Pancreas (tissue), 10 donors: ENCODE measurements at regions not wholly inside any gene's neighbourhood (a gene's known extent, or its start where the extent isn't known, plus 50 kb on each side); places are given as distances from the start of the nearest gene placed in this dataset.
A peak's percentile ranks its signal among the peaks of the same experiment; 100 is the strongest.
"Not testable (repeated sequence)": the region's sequence is repeated elsewhere in the genome, so short reads cannot be mapped to it uniquely, and the experiment has no call there.

Experiments used
- ATAC-seq, 4 donors: fragments of 200-7000 bp; cut with Tn5 transposase; one replicate each; pipeline versions ENCODE4 v1.8.0 to v1.9.1; 2020; ENCODE audit warnings: mild to moderate bottlenecking in 4 of 4, moderate library complexity in 4 of 4
- DNase-seq, 6 donors: peaks; one replicate each; pipeline ENCODE4 v3.0.0-alpha.2; 2020
- FAIRE-seq: peaks from 2 replicates; lab custom pipeline; 2012; peaks lifted over from hg19 to GRCh38; lab: Jason Lieb, UNC
- H3K27ac ChIP-seq, 4 donors: fragments of 200-600 bp; sonication (generic); 1 replicate in 3 of 4; 2 replicates in 1 of 4; pipeline versions ENCODE4 v1.5.0 to v1.8.0; 2020
- H3K27me3 ChIP-seq, 4 donors: fragments of 200-600 bp; one replicate each; pipeline ENCODE4 v1.8.0; 2021
- H3K36me3 ChIP-seq, 3 donors: fragments of 200-600 bp; sonication (generic) in 1 of 3; one replicate each; pipeline versions ENCODE4 v1.5.0 to v1.8.0; 2020 to 2021
- H3K4me1 ChIP-seq, 3 donors: fragments of 200-600 bp; one replicate each; pipeline ENCODE4 v1.8.0; 2021
- H3K4me3 ChIP-seq, 4 donors: fragments of 200-600 bp; sonication (generic) in 2 of 4; one replicate each; pipeline versions ENCODE4 v1.5.0 to v1.8.0; 2020 to 2021
- H3K9me3 ChIP-seq, 4 donors: fragments of 200-600 bp; one replicate each; pipeline ENCODE4 v1.8.0; 2021
- WGBS, 2 donors: extraction: QIAGEN DNeasy Blood & Tissue Kit; methylation state at CpG; one replicate each; pipeline ENCODE4 v1.1.7; 2013; 5-methylcytosine and 5-hydroxymethylcytosine counted together
- intact Hi-C, 3 donors: fragments of 100-400 bp; cut with DNase I; formaldehyde crosslinking; loops; one replicate each; pipeline versions ENCODE4 v1.11.1 to v1.14.2; 2022
- TF ChIP-seq, protein P1 (sequence below), 4 donors: fragments of 200-600 bp; sonication (generic) in 3 of 4; IDR thresholded peaks; one replicate each; pipeline versions ENCODE4 v1.5.0 to v1.8.0; 2021; ENCODE audit warnings: antibody characterized with exemption in 4 of 4
- donor health status: healthy with polysubstance abuse.
- donor health status: DM: no; HTN: no; CAD: no; lungs with moderate emphysema.
- donor health status: DM: no; HTN: no; CAD: no.
- donor health status: control.
- donor health status: control.
- donor health status: Bipolar disorder and iron deficiency.
- donor health status: DM: yes; HTN: yes; CAD: no.
- donor health status: DM: no; HTN: no; CAD: no.
- donor health status: DM: no; HTN: no; CAD: no.
- donor health status: DM: yes; HTN: yes; CAD: no.

DNA sequence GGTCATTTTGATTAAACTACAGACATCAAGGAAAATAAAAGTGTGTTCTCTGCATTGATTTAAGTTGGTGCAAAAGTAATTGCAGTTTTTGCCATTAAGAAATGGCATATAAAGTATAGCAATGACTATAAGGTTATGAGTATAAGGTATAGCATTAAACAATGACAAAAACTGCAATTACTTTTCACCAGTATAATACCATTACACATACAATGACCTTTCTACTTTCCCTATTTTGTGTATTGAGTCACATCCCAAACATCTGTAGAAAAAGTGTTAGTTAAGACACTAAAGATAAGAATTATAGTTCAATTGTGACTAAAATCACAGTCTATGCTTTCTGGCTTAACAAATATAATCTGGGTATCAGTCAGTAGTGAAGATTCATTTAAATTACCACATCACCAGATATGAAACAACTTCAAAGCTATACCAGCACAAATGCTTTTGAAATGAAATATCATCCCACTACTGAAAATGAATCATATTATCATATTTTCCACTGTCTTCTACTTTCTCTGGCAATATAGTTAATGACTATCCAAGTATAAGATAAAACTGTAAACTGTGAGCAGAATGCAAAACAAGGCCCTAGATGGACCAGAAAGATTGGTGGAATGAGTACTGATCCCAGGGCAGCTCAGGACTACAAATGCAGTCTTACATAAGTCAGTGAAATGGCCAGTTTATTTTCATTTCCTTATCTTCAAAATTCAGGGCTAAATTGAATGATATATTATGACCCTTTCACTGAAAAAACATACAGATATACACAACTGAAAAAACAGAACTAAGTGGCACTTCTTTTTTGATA, 241.1 kb downstream of the ANTXR2 start:
- ATAC-seq (no peak), FAIRE-seq (no peak), DNase-seq (no peak)
- Histone ChIP-seq H3K4me1 (no peaks in the 10 kb centered on the region), H3K36me3 (no peaks in the 10 kb centered on the region), H3K4me3 (no peak overlapping the region), H3K9me3 (no peaks in the 10 kb centered on the region), H3K27ac (no peak overlapping the region), H3K27me3 (no peaks in the 10 kb centered on the region)
- TF ChIP-seq, protein P1, sequence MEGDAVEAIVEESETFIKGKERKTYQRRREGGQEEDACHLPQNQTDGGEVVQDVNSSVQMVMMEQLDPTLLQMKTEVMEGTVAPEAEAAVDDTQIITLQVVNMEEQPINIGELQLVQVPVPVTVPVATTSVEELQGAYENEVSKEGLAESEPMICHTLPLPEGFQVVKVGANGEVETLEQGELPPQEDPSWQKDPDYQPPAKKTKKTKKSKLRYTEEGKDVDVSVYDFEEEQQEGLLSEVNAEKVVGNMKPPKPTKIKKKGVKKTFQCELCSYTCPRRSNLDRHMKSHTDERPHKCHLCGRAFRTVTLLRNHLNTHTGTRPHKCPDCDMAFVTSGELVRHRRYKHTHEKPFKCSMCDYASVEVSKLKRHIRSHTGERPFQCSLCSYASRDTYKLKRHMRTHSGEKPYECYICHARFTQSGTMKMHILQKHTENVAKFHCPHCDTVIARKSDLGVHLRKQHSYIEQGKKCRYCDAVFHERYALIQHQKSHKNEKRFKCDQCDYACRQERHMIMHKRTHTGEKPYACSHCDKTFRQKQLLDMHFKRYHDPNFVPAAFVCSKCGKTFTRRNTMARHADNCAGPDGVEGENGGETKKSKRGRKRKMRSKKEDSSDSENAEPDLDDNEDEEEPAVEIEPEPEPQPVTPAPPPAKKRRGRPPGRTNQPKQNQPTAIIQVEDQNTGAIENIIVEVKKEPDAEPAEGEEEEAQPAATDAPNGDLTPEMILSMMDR (IDR thresholded peaks at IDR 0.05), result no peak
- intact Hi-C loops, result no loop called here

DNA sequence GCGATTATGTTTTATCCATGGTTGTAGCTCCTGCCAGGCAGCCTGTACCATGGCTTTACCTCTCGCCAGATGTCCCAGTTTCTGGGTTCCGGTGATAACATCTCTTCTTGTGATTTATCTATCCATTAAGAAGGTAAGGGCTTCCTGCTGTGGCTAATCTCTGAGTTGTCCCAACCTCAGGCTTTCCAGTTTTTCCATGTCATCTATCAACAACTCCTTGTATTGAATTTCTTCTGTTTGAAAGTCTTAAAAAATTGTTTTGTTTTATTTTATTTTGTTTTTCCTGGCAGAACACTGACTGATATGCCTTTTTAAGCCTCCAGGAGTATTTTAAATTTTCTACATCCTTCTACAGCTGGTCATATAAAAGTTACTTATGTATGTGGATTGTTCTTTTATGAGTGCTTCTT, 241.9 kb downstream of the ANTXR2 start:
- TF ChIP-seq, protein P1 (IDR thresholded peaks at IDR 0.05), result no peak
- ATAC-seq (no peak), FAIRE-seq (no peak), DNase-seq (no peak)
- Histone ChIP-seq H3K4me3 (no peak overlapping the region), H3K27ac (no peak overlapping the region), H3K27me3 (no peaks in the 10 kb centered on the region), H3K9me3 (no peaks in the 10 kb centered on the region), H3K4me1 (no peaks in the 10 kb centered on the region), H3K36me3 (no peaks in the 10 kb centered on the region)
- 48 to 49% methylated on average over 3 of the region's 3 CpGs for WGBS, 2 donors
- intact Hi-C loops, result no loop called here

DNA sequence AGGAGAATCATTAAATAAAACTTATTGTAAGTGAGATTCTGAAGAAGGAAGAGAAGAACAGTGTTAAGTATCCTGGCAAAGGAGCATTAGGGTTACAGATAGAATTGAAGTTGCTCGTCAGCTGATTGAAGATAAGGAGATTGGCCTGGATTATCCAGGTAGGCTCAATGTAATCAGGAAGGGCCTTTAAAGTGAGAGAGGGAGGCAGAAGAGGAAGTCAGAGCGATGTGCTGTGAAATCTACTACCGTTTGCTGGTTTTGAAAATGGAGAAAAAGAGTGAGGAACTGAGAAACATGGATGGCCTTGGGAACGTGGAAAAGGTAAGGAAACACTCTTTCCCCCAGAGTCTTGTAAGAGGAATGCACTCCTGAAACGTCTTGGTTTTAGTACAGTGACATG, 245.7 kb downstream of the ANTXR2 start:
- 40 to 51% methylated on average over 5 of the region's 5 CpGs for WGBS, 2 donors

DNA sequence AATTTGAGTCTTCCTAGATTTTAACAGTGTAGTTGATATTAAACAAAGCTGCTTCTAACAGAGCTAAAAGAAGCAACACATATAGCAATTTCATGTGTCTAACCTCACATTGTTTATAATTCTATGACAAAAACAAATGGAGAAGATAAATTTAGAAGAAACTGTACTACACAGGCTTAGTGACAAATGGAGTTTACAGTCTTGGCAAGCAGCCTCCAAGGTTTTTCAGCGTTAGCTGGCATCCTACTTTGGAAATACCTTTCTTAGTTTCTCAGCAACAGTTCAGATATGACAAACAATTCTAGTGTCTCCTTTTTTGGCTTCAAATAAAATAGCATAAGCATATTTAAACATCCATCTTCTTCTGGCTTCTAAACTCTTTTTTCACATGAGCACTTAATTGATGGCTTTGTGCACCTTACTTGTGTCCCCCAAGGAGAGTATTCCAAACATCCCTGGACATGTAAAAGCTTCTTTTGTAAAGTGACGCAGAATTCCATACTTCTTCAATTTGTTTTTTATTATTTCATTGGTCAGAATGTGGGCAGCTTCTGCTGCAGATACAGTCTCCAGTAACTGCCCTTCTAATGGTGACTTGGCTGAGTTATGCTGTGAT, 249.8 kb downstream of the ANTXR2 start:
- FAIRE-seq, result peak; percentile 91
- no peak overlapping the region for H3K4me3 ChIP-seq
- no peak for DNase-seq
- no peak overlapping the region for H3K27ac ChIP-seq
- WGBS, 2 donors, result 39 to 43% methylated on average over 2 of the region's 2 CpGs
- TF ChIP-seq, protein P1 (IDR thresholded peaks at IDR 0.05), result no peak
- H3K4me1 ChIP-seq, result no peaks in the 10 kb centered on the region
- H3K27me3 ChIP-seq, result no peaks in the 10 kb centered on the region
- H3K36me3 ChIP-seq, result no peaks in the 10 kb centered on the region
- no peak for ATAC-seq
- intact Hi-C loops, result no loop called here
- no peaks in the 10 kb centered on the region for H3K9me3 ChIP-seq

More for the DNA sequence above, 245.7 kb downstream of the ANTXR2 start:
- H3K4me3 ChIP-seq, result no peak overlapping the region
- no peaks in the 10 kb centered on the region for H3K9me3 ChIP-seq
- no peak for FAIRE-seq
- no peaks in the 10 kb centered on the region for H3K27me3 ChIP-seq
- TF ChIP-seq, protein P1 (IDR thresholded peaks at IDR 0.05), result no peak
- intact Hi-C loops, result no loop called here
- H3K36me3 ChIP-seq, result no peaks in the 10 kb centered on the region
- no peak for ATAC-seq
- no peak for DNase-seq
- no peaks in the 10 kb centered on the region for H3K4me1 ChIP-seq
- H3K27ac ChIP-seq, result no peak overlapping the region

DNA sequence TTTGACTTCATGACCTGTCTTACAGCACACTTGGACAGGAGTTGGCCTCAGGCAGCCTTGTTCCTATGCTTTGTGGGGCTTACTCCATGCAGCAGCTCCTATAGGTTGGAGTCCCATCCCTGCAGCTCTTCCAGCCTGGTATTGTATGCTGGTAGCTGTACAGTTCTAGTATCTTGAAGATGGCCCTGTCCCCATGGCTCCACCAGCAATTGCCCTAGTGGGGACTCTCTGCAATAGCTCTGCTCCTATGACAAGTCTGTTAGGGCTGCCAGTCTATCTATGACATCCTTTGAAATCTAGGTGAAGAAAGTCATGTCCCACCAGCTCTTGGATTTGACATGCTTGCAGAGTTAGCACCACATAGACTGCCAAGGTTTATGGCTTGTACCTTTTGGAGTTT, 252.6 kb downstream of the ANTXR2 start:
- Histone ChIP-seq H3K4me3 (no peak overlapping the region), H3K36me3 (no peaks in the 10 kb centered on the region), H3K27me3 (no peaks in the 10 kb centered on the region), H3K4me1 (no peaks in the 10 kb centered on the region), H3K9me3 (no peaks in the 10 kb centered on the region), H3K27ac (no peak overlapping the region)
- DNase-seq (no peak), FAIRE-seq (no peak), ATAC-seq (no peak)
- TF ChIP-seq, protein P1 (IDR thresholded peaks at IDR 0.05), result no peak
- intact Hi-C loops, result no loop called here

DNA sequence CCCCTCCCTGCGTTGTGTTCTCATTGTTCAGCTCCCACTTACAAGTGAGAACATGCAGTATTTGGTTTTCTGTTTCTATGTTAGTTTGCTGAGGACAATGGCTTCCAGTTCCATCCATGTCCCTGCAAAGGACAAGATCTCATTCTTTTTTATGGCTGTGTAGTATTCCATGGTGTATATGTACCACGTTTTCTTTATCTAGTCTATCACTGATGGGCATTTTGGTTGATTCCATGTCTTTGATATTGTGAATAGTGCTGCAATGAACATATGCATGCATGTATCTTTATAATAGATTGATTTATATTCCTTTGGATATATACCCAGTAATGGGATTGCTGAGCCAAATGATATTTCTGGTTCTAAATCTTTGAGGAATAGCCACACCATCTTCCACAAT, 265.1 kb downstream of the ANTXR2 start:
- H3K4me1 ChIP-seq, ATAC-seq, H3K36me3 ChIP-seq, intact Hi-C loops, DNase-seq, H3K4me3 ChIP-seq, FAIRE-seq, H3K27ac ChIP-seq, H3K27me3 ChIP-seq, H3K9me3 ChIP-seq: not testable (repeated sequence)
- 61 to 63% methylated on average over 2 of the region's 2 CpGs for WGBS, 2 donors
